Stimulated activated CD4-positive, alpha-beta T cell treated with anti-CD3 and anti-CD28 coated beads, Interleukin-4, amount 100 ng/mL, for 4 hours (primary cell): ENCODE measurements at regions not wholly inside any gene's neighbourhood (a gene's known extent, or its start where the extent isn't known, plus 50 kb on each side); places are given as distances from the start of the nearest gene placed in this dataset.
A peak's percentile ranks its signal among the peaks of the same experiment; 100 is the strongest.

Experiments used
- DNase-seq, 2 experiments: peaks; one replicate each; pipeline ENCODE4 v3.0.0-alpha.2; 2020

- no peak for DNase-seq
These were observed 66.6 kb downstream of the NEURL3 start for GRCh38 chr2:96438589-96438988.

- DNase-seq, result no peak
These were observed 67.6 kb downstream of the NEURL3 start for GRCh38 chr2:96437512-96437911.

GRCh38 chr2:96436961-96437360 lies 68.2 kb downstream of the NEURL3 start:
- DNase-seq, result no peak

- no peak for DNase-seq
These were observed 68.7 kb downstream of the NEURL3 start for GRCh38 chr2:96436416-96436815.

GRCh38 chr2:96431319-96431718 lies 73.8 kb downstream of the NEURL3 start:
- DNase-seq, result no peak

- DNase-seq, result no peak
These were observed 74.7 kb downstream of the NEURL3 start for GRCh38 chr2:96430394-96430988.

GRCh38 chr2:96427917-96428316 lies 77.2 kb downstream of the NEURL3 start:
- DNase-seq, result peak in 1 of 2 experiments; percentile 14

GRCh38 chr2:96427169-96427568 lies 78.0 kb downstream of the NEURL3 start:
- DNase-seq, result no peak

GRCh38 chr2:96423828-96424227 lies 81.3 kb downstream of the NEURL3 start:
- no peak for DNase-seq
